ENCODE measurements at regions not wholly inside any gene's neighbourhood (a gene's known extent, or its start where the extent isn't known, plus 50 kb on each side); places are given as distances from the start of the nearest gene placed in this dataset.

- no peak overlapping the region for H2AFZ ChIP-seq (ENCODE audit: low read depth, low read length)
- no peaks in the 10 kb centered on the region for H3K36me3 ChIP-seq (ENCODE audit: insufficient read depth, low read length)
- TF ChIP-seq CTCF (IDR thresholded peaks at IDR 0.05; ENCODE audit: borderline replicate concordance, extremely low read depth, low read length, poor library complexity, severe bottlenecking) (no peak), EZH2 (IDR thresholded peaks at IDR 0.05; ENCODE audit: borderline replicate concordance, low read depth, low read length, severe bottlenecking) (no peak)
- H3K27me3 ChIP-seq (ENCODE audit: insufficient read depth, low read length, poor library complexity), result peaks cover 22% of the 10 kb centered on the region
- no peaks in the 10 kb centered on the region for H3K9me3 ChIP-seq (ENCODE audit: insufficient read depth, low read length, severe bottlenecking)
- no peak overlapping the region for H3K4me2 ChIP-seq (ENCODE audit: insufficient read depth, low read length)
- ATAC-seq (ENCODE audit: insufficient read depth, low read depth) (no peak), DNase-seq (no peak)
- no peaks in the 10 kb centered on the region for H3K4me1 ChIP-seq (ENCODE audit: insufficient read depth, low read length)
- H4K20me1 ChIP-seq (ENCODE audit: insufficient read depth, low read length), result no peaks in the 10 kb centered on the region; the same call in 1 of the 2 replicates
- no peak overlapping the region for H3K9ac ChIP-seq (ENCODE audit: low read depth, low read length)
- no peaks in the 10 kb centered on the region for H3K79me2 ChIP-seq (ENCODE audit: insufficient read depth, low read length)
- H3K4me3 ChIP-seq (ENCODE audit: low read depth in 1 of 2, low read length in 2 of 2), result no peak overlapping the region
- no peak overlapping the region for H3K27ac ChIP-seq (ENCODE audit: low read length)
These were observed 75.0 kb upstream of the WNT4 start for GRCh38 chr1:22217811-22218460.

DNA sequence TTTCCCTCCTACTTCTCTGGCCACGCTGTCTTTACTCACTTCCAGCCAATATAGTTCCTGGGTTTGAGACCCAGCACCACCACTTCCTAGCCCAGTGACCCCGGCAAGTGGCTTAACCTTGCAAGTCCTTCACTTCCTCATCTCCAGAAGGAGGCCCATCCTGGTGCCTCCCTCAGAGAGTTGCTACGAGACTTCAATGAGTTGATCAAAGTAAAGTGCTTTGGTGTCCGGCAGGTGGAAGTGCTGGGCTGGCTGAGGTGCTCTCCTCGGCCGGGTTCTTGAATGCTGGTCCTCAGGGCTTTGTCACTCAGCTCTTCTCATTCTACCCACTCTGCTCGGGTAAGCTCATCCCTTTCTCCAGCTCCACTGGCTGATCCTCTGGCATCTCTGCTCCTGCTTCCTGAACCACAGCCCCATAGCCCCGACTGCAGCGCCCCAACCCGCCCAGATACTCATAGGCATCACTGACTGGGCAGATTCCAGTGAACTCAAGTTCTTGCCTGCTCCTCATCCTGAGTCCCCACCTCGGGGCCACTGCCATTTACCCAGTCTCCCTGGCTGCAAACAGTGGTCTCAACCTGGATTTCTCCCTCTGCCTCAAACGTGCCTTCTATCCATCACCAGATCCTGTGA lies 75.8 kb upstream of the WNT4 start:
- H3K27ac ChIP-seq (ENCODE audit: low read length), result no peak overlapping the region
- ATAC-seq (ENCODE audit: insufficient read depth, low read depth) (no peak), DNase-seq (no peak)
- no peak overlapping the region for H3K4me2 ChIP-seq (ENCODE audit: insufficient read depth, low read length)
- no peak overlapping the region for H3K9ac ChIP-seq (ENCODE audit: low read depth, low read length)
- H2AFZ ChIP-seq (ENCODE audit: low read depth, low read length), result no peak overlapping the region
- peaks cover 23% of the 10 kb centered on the region for H3K27me3 ChIP-seq (ENCODE audit: insufficient read depth, low read length, poor library complexity)
- no peaks in the 10 kb centered on the region for H3K4me1 ChIP-seq (ENCODE audit: insufficient read depth, low read length)
- no peaks in the 10 kb centered on the region for H3K79me2 ChIP-seq (ENCODE audit: insufficient read depth, low read length)
- no peaks in the 10 kb centered on the region for H3K9me3 ChIP-seq (ENCODE audit: insufficient read depth, low read length, severe bottlenecking)
- H4K20me1 ChIP-seq (ENCODE audit: insufficient read depth, low read length), result no peaks in the 10 kb centered on the region; the same call in 1 of the 2 replicates
- no peak for TF ChIP-seq EZH2 (IDR thresholded peaks at IDR 0.05; ENCODE audit: borderline replicate concordance, low read depth, low read length, severe bottlenecking)
- no peak overlapping the region for H3K4me3 ChIP-seq (ENCODE audit: low read depth in 1 of 2, low read length in 2 of 2)
- H3K36me3 ChIP-seq (ENCODE audit: insufficient read depth, low read length), result no peaks in the 10 kb centered on the region

DNA sequence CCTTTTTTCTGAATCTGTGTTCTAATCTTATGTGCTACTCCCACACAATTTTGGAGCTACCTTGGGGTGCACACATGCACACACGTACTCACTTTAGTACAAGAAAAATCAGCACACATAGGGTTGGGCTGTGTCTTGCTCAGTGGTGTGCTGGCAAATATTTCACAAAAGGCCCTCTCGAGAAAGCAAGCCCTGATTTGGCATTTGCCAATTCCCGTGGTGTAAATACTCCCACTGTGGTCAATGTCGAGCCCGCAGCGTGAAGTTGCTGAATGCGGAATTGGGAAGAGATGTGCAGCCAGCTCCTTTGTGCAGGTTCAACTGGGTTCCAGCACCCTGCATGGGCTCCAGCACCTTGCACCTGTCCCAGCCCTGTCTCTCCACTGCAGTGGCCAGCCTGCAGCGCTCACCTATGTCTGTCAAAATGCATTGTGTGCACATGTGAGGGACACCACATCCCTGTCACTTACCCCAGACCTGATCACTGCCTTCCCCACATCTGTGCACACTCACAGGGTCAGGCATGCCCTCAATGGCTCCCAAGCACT lies 78.4 kb upstream of the WNT4 start:
- no peak for TF ChIP-seq EZH2 (IDR thresholded peaks at IDR 0.05; ENCODE audit: borderline replicate concordance, low read depth, low read length, severe bottlenecking)
- no peak for TF ChIP-seq CTCF (IDR thresholded peaks at IDR 0.05; ENCODE audit: borderline replicate concordance, extremely low read depth, low read length, poor library complexity, severe bottlenecking)
- no peaks in the 10 kb centered on the region for H3K4me1 ChIP-seq (ENCODE audit: insufficient read depth, low read length)

DNA sequence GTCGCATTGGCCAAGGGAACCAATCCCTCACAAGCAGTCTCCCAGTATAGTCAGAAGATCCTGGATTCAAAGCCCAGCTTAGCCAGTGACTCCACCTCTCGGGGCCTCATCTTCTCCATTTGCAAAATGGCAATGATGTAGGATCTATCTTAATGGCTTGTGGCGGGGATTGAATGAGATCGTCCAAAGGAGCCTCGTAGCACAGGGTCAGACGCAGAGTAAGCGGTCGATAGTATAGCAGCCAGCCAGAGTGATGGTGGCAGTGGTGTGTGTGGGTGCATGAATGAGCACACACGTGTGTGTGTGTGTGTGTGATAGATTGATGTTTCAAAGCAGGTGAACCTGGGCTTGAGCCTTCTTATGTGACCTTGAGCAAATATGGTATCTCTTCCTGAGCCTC lies 79.8 kb upstream of the WNT4 start:
- H3K79me2 ChIP-seq (ENCODE audit: insufficient read depth, low read length), result no peaks in the 10 kb centered on the region
- peaks cover 22% of the 10 kb centered on the region for H3K27me3 ChIP-seq (ENCODE audit: insufficient read depth, low read length, poor library complexity)
- no peaks in the 10 kb centered on the region; the same call in 1 of the 2 replicates for H4K20me1 ChIP-seq (ENCODE audit: insufficient read depth, low read length)
- ATAC-seq (ENCODE audit: insufficient read depth, low read depth) (no peak), DNase-seq (no peak)
- H3K9me3 ChIP-seq (ENCODE audit: insufficient read depth, low read length, severe bottlenecking), result no peaks in the 10 kb centered on the region
- H3K4me3 ChIP-seq (ENCODE audit: low read depth in 1 of 2, low read length in 2 of 2), result no peak overlapping the region
- H3K27ac ChIP-seq (ENCODE audit: low read length), result no peak overlapping the region
- no peaks in the 10 kb centered on the region for H3K36me3 ChIP-seq (ENCODE audit: insufficient read depth, low read length)
- H3K9ac ChIP-seq (ENCODE audit: low read depth, low read length), result no peak overlapping the region
- no peak overlapping the region for H3K4me2 ChIP-seq (ENCODE audit: insufficient read depth, low read length)
- H2AFZ ChIP-seq (ENCODE audit: low read depth, low read length), result no peak overlapping the region
- H3K4me1 ChIP-seq (ENCODE audit: insufficient read depth, low read length), result no peaks in the 10 kb centered on the region
- no peak for TF ChIP-seq EZH2 (IDR thresholded peaks at IDR 0.05; ENCODE audit: borderline replicate concordance, low read depth, low read length, severe bottlenecking)
- no peak for TF ChIP-seq CTCF (IDR thresholded peaks at IDR 0.05; ENCODE audit: borderline replicate concordance, extremely low read depth, low read length, poor library complexity, severe bottlenecking)

More for the DNA sequence above, 78.4 kb upstream of the WNT4 start:
- Histone ChIP-seq H3K4me3 (ENCODE audit: low read depth in 1 of 2, low read length in 2 of 2) (no peak overlapping the region), H3K79me2 (ENCODE audit: insufficient read depth, low read length) (no peaks in the 10 kb centered on the region), H3K9me3 (ENCODE audit: insufficient read depth, low read length, severe bottlenecking) (no peaks in the 10 kb centered on the region), H3K36me3 (ENCODE audit: insufficient read depth, low read length) (no peaks in the 10 kb centered on the region), H3K4me2 (ENCODE audit: insufficient read depth, low read length) (no peak overlapping the region), H3K9ac (ENCODE audit: low read depth, low read length) (no peak overlapping the region), H3K27me3 (ENCODE audit: insufficient read depth, low read length, poor library complexity) (peaks cover 27% of the 10 kb centered on the region), H2AFZ (ENCODE audit: low read depth, low read length) (no peak overlapping the region), H3K27ac (ENCODE audit: low read length) (no peak overlapping the region), H4K20me1 (ENCODE audit: insufficient read depth, low read length) (no peaks in the 10 kb centered on the region; the same call in 1 of the 2 replicates)
- DNase-seq, result no peak
- ATAC-seq (ENCODE audit: insufficient read depth, low read depth), result no peak
